HL-60 (cell line): ENCODE measurements at regions not wholly inside any gene's neighbourhood (a gene's known extent, or its start where the extent isn't known, plus 50 kb on each side); places are given as distances from the start of the nearest gene placed in this dataset.

Experiments used
- DNase-seq, 2 experiments: peaks; one replicate each; pipeline ENCODE4 v3.0.0-alpha.2; 2010 to 2020; ENCODE audit warnings: low read depth in 1 of 2, low spot score in 1 of 2
- H3K27ac ChIP-seq: fragments of 250-450 bp; sonication (Bioruptor Pico); replicated peaks from 2 replicates; pipeline ENCODE4 v1.5.1; 2020; ENCODE audit warnings: mild to moderate bottlenecking, moderate library complexity
- H3K27me3 ChIP-seq: fragments of 250-450 bp; sonication (Bioruptor Pico); 2 replicates; pipeline ENCODE4 v1.5.1; 2021; ENCODE audit warnings: mild to moderate bottlenecking, moderate library complexity; ENCODE audit not compliant: insufficient read depth, poor library complexity, severe bottlenecking
- H3K4me3 ChIP-seq: replicated peaks from 2 replicates; pipeline ENCODE4 v1.5.1; 2011; ENCODE audit warnings: mild to moderate bottlenecking, control low read depth, low read length; ENCODE audit not compliant: insufficient read depth
- GABPA ChIP-seq: IDR thresholded peaks from 2 replicates; pipeline ENCODE4 v1.6.1; 2012; ENCODE audit warnings: low read depth
- POLR2AphosphoS5 ChIP-seq: IDR thresholded peaks from 2 replicates; pipeline ENCODE4 v1.6.1; 2012; ENCODE audit warnings: low read depth
- SPI1 ChIP-seq: IDR thresholded peaks from 2 replicates; pipeline ENCODE4 v1.6.1; 2012; ENCODE audit warnings: low read depth, mild to moderate bottlenecking, borderline replicate concordance
- TF ChIP-seq, protein P1 (sequence below): IDR thresholded peaks from one replicate; pipeline ENCODE4 v1.5.1; 2011; ENCODE audit warnings: low read length, control low read depth, inconsistent platforms; ENCODE audit not compliant: insufficient read depth
- TF ChIP-seq, protein P2 (sequence below): IDR thresholded peaks from 2 replicates; pipeline ENCODE4 v1.6.1; 2012; ENCODE audit warnings: low read depth; ENCODE audit not compliant: insufficient replicate concordance

GRCh38 chr5:121748686-121749085 is 103.0 kb upstream of the FTMT start:
- H3K27me3 ChIP-seq, result no peaks in the 10 kb centered on the region
- no peak for DNase-seq
- no peak overlapping the region for H3K27ac ChIP-seq
- TF ChIP-seq, protein P1, sequence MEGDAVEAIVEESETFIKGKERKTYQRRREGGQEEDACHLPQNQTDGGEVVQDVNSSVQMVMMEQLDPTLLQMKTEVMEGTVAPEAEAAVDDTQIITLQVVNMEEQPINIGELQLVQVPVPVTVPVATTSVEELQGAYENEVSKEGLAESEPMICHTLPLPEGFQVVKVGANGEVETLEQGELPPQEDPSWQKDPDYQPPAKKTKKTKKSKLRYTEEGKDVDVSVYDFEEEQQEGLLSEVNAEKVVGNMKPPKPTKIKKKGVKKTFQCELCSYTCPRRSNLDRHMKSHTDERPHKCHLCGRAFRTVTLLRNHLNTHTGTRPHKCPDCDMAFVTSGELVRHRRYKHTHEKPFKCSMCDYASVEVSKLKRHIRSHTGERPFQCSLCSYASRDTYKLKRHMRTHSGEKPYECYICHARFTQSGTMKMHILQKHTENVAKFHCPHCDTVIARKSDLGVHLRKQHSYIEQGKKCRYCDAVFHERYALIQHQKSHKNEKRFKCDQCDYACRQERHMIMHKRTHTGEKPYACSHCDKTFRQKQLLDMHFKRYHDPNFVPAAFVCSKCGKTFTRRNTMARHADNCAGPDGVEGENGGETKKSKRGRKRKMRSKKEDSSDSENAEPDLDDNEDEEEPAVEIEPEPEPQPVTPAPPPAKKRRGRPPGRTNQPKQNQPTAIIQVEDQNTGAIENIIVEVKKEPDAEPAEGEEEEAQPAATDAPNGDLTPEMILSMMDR, result no peak
- no peak for TF ChIP-seq POLR2AphosphoS5
- no peak for TF ChIP-seq SPI1
- TF ChIP-seq GABPA, result no peak
- TF ChIP-seq, protein P2, sequence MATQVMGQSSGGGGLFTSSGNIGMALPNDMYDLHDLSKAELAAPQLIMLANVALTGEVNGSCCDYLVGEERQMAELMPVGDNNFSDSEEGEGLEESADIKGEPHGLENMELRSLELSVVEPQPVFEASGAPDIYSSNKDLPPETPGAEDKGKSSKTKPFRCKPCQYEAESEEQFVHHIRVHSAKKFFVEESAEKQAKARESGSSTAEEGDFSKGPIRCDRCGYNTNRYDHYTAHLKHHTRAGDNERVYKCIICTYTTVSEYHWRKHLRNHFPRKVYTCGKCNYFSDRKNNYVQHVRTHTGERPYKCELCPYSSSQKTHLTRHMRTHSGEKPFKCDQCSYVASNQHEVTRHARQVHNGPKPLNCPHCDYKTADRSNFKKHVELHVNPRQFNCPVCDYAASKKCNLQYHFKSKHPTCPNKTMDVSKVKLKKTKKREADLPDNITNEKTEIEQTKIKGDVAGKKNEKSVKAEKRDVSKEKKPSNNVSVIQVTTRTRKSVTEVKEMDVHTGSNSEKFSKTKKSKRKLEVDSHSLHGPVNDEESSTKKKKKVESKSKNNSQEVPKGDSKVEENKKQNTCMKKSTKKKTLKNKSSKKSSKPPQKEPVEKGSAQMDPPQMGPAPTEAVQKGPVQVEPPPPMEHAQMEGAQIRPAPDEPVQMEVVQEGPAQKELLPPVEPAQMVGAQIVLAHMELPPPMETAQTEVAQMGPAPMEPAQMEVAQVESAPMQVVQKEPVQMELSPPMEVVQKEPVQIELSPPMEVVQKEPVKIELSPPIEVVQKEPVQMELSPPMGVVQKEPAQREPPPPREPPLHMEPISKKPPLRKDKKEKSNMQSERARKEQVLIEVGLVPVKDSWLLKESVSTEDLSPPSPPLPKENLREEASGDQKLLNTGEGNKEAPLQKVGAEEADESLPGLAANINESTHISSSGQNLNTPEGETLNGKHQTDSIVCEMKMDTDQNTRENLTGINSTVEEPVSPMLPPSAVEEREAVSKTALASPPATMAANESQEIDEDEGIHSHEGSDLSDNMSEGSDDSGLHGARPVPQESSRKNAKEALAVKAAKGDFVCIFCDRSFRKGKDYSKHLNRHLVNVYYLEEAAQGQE, result no peak
- no peak overlapping the region for H3K4me3 ChIP-seq

DNA sequence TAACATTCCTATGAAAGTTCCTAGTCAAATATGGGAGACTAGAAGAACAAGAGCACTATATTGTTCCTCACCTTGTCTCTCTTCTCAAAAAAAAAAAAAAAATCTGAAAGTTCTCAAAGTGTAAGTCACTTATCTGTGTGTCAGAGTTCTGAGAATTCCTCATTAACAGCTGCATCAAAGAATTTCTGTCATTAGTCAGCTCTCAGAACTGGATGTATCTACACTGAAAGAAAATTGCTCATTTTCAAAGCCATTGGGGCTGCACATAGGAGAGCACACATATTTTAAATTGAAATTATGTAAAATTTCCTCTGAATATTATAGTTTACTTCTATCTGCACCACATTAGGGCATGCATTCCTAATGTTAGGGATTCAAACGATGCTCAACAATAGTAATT is 99.5 kb upstream of the FTMT start:
- Histone ChIP-seq H3K27ac (no peak overlapping the region), H3K4me3 (no peak overlapping the region), H3K27me3 (no peaks in the 10 kb centered on the region)
- DNase-seq, result no peak
- TF ChIP-seq, protein P1, result no peak
- TF ChIP-seq SPI1 (no peak), POLR2AphosphoS5 (no peak), GABPA (no peak)
- TF ChIP-seq, protein P2, result no peak

DNA sequence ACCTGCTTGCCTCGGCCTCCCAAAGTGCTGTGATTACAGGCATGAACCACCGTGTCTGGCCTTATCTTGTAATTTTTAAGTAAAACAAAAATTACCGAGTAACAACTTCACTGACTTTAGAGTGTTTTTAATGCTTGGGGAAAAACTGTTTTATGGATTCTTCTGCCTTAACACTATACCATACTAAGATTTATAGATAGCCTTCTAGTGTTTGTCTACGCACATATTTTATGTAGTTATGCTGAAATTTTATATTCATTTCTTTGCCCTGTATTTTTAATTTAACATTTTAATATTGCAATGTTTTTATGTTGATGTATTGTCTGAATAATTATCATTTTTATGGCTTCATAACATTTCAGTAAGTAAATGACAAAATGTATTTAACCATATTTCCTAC is 96.4 kb upstream of the FTMT start:
- H3K27me3 ChIP-seq, result no peaks in the 10 kb centered on the region
- TF ChIP-seq, protein P2, result no peak
- TF ChIP-seq GABPA, result no peak
- no peak for TF ChIP-seq SPI1
- TF ChIP-seq POLR2AphosphoS5, result no peak
- TF ChIP-seq, protein P1, result no peak
- H3K27ac ChIP-seq, result no peak overlapping the region
- H3K4me3 ChIP-seq, result no peak overlapping the region
- DNase-seq, result no peak
